Activated CD4-positive, CD25-positive, alpha-beta regulatory T cell treated with anti-CD3 and anti-CD28 coated beads, Interleukin-2, amount 50 U/mL, for 16 hours (primary cell): ENCODE measurements at regions not wholly inside any gene's neighbourhood (a gene's known extent, or its start where the extent isn't known, plus 50 kb on each side); places are given as distances from the start of the nearest gene placed in this dataset.
"Not testable (repeated sequence)": the region's sequence is repeated elsewhere in the genome, so short reads cannot be mapped to it uniquely, and the experiment has no call there.

Experiments
- DNase-seq: peaks from one replicate; pipeline ENCODE4 v3.0.0-alpha.2; 2020; ENCODE audit warnings: low read depth, low spot score

DNA sequence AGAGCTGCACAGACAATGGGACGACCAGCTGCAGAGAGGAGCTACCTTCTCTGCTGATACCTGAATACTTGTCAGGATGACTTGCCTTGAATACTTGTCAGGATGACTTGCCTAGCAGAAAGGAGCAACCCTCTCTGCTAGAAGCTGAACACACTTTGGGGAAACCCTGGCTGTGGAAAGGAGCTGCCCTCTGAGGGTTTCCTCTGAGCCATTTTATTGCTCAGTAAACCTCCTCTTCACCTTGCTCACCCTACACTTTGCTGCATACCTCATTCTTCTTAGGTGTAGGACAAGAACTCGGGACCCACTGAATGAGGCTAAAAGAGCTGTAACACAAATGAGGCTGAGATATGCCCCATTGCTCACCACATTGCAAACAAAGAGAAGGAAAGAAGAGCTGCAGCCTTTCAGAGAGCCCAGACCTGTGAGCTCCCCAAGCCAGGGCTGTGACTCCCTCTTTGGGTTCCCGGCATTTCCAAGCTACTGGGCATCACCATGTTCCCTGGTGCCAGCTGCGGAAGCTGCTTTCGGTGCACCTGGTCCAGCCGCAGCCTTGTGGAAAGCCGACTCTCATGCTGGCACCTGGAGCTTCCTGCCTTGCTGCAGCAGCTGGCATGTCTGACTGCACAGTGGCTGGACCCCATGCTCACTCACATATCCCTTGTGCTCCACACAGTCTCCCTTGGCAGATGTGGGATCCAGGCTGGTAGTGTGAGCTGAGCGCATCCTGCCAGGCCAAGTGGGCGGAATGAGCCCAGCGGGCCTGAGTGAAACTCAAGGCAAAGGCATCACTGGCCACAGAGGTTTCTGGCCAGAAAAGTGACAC is 106.7 kb upstream of the AHI1 start:
- no peak for DNase-seq

DNA sequence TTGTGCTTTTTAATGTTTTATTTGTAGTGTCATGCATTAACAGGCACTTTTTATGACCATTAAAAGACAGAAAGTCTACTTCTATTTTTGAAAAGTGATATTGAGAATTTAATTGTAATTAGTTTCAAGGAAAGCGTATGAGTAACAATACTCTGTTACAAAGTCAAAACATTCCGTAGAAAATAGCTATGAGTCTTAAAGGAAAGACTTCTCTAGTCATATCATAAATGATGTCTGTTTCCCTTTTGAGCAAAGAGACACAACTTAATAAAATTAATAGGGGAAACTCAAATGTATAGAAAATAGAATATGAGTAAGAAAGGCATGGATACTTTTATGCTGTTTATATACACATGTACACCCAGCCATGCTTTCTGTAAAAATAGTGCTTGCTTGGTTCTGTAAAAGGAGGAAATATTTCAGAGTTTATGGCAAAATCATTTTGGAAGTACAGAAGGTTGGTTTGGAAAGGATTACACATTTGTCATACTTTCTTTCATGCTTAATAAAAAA is 107.8 kb upstream of the AHI1 start:
- no peak for DNase-seq

DNA sequence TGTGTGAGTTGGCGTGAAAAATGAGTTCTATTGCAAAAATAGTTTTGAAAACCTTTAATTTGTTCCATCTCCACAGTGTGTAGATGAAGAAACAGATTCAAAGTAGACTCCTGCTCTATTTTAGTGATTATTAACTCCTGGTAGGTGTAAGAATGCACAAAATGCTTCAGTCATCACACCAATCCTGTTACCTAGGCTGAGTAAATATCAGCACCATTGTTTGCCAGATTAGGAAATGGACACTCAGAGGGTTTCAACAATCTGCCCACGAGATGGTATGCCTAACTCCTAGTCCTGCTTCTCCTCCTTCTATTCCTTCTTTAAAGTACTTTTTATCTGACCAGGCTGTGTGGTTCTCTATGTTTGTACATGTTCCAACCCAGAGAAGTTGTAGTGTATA is 108.9 kb upstream of the AHI1 start:
- DNase-seq, result no peak

- DNase-seq, result no peak
Observed at GRCh38 chr6:135608031-135608430, 110.5 kb upstream of the AHI1 start.

GRCh38 chr6:135610192-135610591 is 112.7 kb upstream of the AHI1 start:
- DNase-seq, result not testable (repeated sequence)

DNA sequence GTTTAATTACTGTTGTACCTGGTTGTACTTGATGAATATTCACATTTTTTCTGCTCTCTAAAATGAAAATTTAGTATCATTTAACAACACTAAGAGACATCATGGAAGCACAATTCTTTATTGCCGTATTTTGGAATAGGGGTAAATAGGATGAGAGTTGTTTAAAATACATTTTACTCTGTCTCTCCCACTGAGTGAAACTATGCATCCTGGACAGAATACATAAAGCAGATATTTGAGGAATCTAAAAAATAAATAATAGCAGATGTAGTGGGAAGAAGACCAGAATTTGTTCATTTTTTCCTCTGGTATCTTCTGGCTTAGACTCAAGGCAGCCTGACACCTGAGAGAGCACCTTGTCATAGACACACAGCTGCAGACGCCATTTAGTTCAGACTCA is 119.1 kb upstream of the AHI1 start:
- DNase-seq, result no peak

GRCh38 chr6:135617222-135617621 is 119.7 kb upstream of the AHI1 start:
- no peak for DNase-seq

GRCh38 chr6:135622081-135622480 is 124.5 kb upstream of the AHI1 start:
- DNase-seq, result no peak

- no peak for DNase-seq
Observed at GRCh38 chr6:135623979-135624378, 126.4 kb upstream of the AHI1 start.

- DNase-seq, result no peak
Observed at GRCh38 chr6:135624402-135625295, 127.1 kb upstream of the AHI1 start.

- not testable (repeated sequence) for DNase-seq
Observed at GRCh38 chr6:135626001-135626400, 128.5 kb upstream of the AHI1 start.

DNA sequence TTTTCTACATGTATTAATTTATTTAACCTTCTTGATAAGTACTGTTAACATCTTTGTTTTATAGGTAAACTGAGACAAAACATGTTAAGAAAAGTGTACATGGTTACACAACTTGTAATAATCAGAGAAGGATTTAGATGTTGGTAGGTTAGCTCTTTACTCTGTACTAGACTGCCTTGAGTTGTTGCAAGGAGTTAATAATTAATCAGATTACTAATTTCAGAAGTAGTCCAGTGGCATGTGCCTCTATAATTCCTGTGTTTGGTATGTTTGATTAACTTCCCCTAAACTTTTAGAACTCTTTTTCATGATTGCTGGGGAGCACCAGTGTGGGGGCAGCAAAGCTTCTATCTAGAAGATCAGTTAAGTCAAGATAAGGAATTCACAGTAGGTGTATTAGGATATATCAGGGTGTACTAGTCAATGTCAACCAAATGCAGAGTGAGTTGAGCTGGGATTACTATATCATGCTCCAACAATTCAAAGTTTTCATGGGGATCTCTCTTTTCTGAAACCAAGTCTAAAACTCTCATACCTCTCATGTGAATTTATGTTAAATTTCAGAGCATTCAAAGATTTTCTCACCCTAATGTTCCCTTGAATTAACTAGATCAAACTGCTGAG is 129.7 kb upstream of the AHI1 start:
- DNase-seq, result no peak

- DNase-seq, result no peak
Observed at GRCh38 chr6:135630789-135631376, 133.3 kb upstream of the AHI1 start.

- DNase-seq, result no peak
Observed at GRCh38 chr6:135631821-135632220, 134.3 kb upstream of the AHI1 start.

DNA sequence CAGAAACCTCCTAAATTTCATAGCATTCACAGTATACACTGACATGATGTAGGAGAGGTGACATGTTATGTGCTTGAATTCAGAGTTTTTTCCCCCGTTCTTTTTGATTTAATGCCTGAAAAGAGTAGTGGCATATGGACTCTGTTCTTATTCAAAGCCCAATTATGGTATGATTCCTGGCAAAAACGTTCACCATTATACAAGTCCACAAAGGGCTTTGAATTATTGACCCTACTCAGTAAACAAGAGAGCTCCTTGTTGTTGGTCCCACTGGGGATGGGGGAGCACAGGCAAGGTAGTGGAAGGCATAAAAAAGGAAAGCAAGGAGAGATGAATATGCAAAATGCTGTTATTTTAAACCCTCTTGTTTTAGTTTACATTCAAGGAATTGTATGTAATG is 136.0 kb upstream of the AHI1 start:
- DNase-seq, result no peak

- no peak for DNase-seq
Observed at GRCh38 chr6:135637701-135638100, 140.2 kb upstream of the AHI1 start.

GRCh38 chr6:135638108-135638507 is 140.6 kb upstream of the AHI1 start:
- no peak for DNase-seq

GRCh38 chr6:135640048-135640447 is 142.5 kb upstream of the AHI1 start:
- no peak for DNase-seq

- no peak for DNase-seq
Observed at GRCh38 chr6:135640449-135641111, 143.0 kb upstream of the AHI1 start.

- DNase-seq, result no peak
Observed at GRCh38 chr6:135642912-135643311, 145.4 kb upstream of the AHI1 start.

DNA sequence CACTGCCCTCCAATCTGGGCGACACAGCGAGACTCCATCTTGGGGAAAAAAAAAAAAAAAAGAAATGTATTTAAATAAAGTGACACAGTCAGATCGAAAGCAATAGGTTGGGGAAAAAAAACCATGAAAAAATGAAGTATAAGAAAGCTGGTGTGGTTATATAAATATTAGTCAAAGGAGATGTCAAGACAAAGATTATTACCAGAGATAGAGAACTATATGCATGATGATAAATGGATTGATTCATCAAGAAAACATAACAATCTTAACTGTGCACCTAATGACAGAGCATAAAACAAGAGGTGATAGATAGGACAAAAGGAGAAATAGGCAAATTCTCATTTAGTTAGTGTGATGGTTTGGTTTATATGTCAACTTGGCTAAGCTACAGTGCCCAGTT is 146.9 kb upstream of the AHI1 start:
- no peak for DNase-seq
